Adrenal gland (tissue), 9 donors: ENCODE measurements at regions not wholly inside any gene's neighbourhood (a gene's known extent, or its start where the extent isn't known, plus 50 kb on each side); places are given as distances from the start of the nearest gene placed in this dataset.

Experiments used
- DNase-seq, 7 donors: peaks; one replicate each; pipeline ENCODE4 v3.0.0-alpha.2; 2019 to 2020
- H3K27ac ChIP-seq, 5 donors: fragments of 200-600 bp; sonication (generic) in 4 of 5; 1 replicate in 3 of 5; 2 replicates in 2 of 5; pipeline versions ENCODE4 v1.5.1 to v1.8.0; 2016 to 2020; ENCODE audit warnings: mild to moderate bottlenecking in 1 of 5
- H3K27me3 ChIP-seq: fragments of 200-600 bp; 2 replicates; pipeline ENCODE4 v1.8.0; 2021
- H3K36me3 ChIP-seq, 2 donors: fragments of 200-600 bp; replicated peaks in 1 of 2; 1 replicate in 1 of 2; 2 replicates in 1 of 2; pipeline versions ENCODE4 v1.5.1 to v1.8.0; 2018 to 2022
- H3K4me1 ChIP-seq, 2 donors: fragments of 200-600 bp; replicated peaks in 1 of 2; 1 replicate in 1 of 2; 2 replicates in 1 of 2; pipeline versions ENCODE4 v1.5.1 to v1.8.0; 2018 to 2021
- H3K4me3 ChIP-seq, 4 donors: fragments of 200-600 bp; sonication (generic) in 3 of 4; one replicate each; pipeline ENCODE4 v1.5.1; 2016 to 2018
- H3K9me3 ChIP-seq, 3 donors: fragments of 200-600 bp; sonication (generic) in 1 of 3; replicated peaks in 1 of 3; 1 replicate in 2 of 3; 2 replicates in 1 of 3; pipeline versions ENCODE4 v1.5.1 to v1.8.0; 2016 to 2021
- POLR2A ChIP-seq, 2 donors: fragments of 450-650 bp; IDR thresholded peaks; one replicate each; pipeline ENCODE4 v1.6.1; 2017; ENCODE audit warnings: antibody characterized with exemption in 2 of 2, mild to moderate bottlenecking in 2 of 2, moderate library complexity in 1 of 2
- WGBS, 4 donors: extraction: QIAGEN DNeasy Blood & Tissue Kit in 2 of 4; methylation state at CpG; one replicate each; pipeline versions ENCODE4 v1.1.5 to v1.1.7; 2013 to 2017; 5-methylcytosine and 5-hydroxymethylcytosine counted together
- intact Hi-C, 2 donors: fragments of 100-400 bp; cut with DNase I; formaldehyde crosslinking; loops; one replicate each; pipeline versions ENCODE4 v1.14.1 to v1.15.0; 2022 to 2023
- TF ChIP-seq, protein P1 (sequence below), 6 experiments: fragments of 450-650 bp in 4 of 6; fragments of 200-600 bp in 2 of 6; sonication (generic) in 1 of 6; IDR thresholded peaks; 1 replicate in 5 of 6; 2 replicates in 1 of 6; pipeline versions ENCODE4 v1.5.1 to v1.8.0; 2016 to 2021; ENCODE audit warnings: antibody characterized with exemption in 6 of 6, mild to moderate bottlenecking in 2 of 6, moderate library complexity in 1 of 6
- donor health status: healthy with polysubstance abuse.
- donor health status: Bipolar disorder and iron deficiency.
- donor health status: DM: yes; HTN: yes; CAD: no.
- donor health status: DM: no; HTN: no; CAD: no.
- donor health status: DM: no; HTN: no; CAD: no.

DNA sequence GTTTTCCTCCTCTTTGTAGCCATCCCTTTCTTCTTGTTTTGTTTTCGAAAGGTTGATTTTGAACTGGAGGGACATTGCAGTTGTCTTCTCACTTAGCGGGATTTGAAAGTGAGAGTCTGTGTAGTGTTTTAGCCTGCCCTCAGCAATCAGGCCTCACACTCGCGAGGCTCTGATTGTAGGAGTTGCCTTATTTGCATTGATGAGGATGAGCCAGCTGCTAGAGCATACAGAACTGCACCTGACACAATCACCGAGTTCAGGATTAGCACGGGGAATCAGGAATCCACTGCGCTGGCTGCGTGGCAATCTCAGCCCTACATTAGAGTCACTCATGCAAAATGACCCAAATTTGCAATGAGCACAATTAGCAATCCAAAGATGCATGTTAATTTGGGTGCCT lies 122.5 kb upstream of the TMEM161B start:
- Histone ChIP-seq H3K9me3 (no peaks in the 10 kb centered on the region), H3K27ac (no peak overlapping the region), H3K27me3 (no peaks in the 10 kb centered on the region), H3K4me3 (no peak overlapping the region), H3K4me1 (no peaks in the 10 kb centered on the region), H3K36me3 (no peaks in the 10 kb centered on the region)
- WGBS, 4 donors = 73 to 91% (median 79%) methylated on average over 8 of the region's 8 CpGs
- no peak for TF ChIP-seq POLR2A (IDR thresholded peaks at IDR 0.05)
- TF ChIP-seq, protein P1, sequence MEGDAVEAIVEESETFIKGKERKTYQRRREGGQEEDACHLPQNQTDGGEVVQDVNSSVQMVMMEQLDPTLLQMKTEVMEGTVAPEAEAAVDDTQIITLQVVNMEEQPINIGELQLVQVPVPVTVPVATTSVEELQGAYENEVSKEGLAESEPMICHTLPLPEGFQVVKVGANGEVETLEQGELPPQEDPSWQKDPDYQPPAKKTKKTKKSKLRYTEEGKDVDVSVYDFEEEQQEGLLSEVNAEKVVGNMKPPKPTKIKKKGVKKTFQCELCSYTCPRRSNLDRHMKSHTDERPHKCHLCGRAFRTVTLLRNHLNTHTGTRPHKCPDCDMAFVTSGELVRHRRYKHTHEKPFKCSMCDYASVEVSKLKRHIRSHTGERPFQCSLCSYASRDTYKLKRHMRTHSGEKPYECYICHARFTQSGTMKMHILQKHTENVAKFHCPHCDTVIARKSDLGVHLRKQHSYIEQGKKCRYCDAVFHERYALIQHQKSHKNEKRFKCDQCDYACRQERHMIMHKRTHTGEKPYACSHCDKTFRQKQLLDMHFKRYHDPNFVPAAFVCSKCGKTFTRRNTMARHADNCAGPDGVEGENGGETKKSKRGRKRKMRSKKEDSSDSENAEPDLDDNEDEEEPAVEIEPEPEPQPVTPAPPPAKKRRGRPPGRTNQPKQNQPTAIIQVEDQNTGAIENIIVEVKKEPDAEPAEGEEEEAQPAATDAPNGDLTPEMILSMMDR (IDR thresholded peaks at IDR 0.05) = no peak
- DNase-seq = no peak
- intact Hi-C loops = no loop called here

DNA sequence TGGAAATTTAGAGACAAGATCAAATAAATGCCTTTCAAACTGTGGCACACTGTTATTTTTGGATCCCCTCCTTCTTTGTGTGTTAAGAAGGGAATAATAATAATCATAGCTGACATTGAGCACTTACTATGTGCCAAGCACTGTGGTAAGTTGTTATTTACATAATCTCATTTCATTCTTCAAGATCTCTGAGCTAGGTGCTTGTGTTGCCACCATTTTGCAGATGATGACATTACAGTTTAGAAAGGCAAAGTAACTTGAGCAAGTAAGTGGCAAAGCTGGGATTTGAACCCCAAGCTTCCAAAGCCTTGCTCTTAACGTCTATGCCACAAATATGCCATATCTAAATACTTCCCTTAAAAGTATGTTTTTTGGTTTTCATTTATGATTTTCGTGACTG lies 121.8 kb upstream of the TMEM161B start:
- H3K4me3 ChIP-seq = no peak overlapping the region
- no peaks in the 10 kb centered on the region for H3K36me3 ChIP-seq
- WGBS, 4 donors = 73 to 81% (median 75%) methylated on average over 2 of the region's 2 CpGs
- TF ChIP-seq, protein P1 (IDR thresholded peaks at IDR 0.05) = no peak
- TF ChIP-seq POLR2A (IDR thresholded peaks at IDR 0.05) = no peak
- DNase-seq = no peak
- intact Hi-C loops = no loop called here
- H3K9me3 ChIP-seq = no peaks in the 10 kb centered on the region
- no peak overlapping the region for H3K27ac ChIP-seq
- H3K4me1 ChIP-seq = no peaks in the 10 kb centered on the region
- H3K27me3 ChIP-seq = no peaks in the 10 kb centered on the region

DNA sequence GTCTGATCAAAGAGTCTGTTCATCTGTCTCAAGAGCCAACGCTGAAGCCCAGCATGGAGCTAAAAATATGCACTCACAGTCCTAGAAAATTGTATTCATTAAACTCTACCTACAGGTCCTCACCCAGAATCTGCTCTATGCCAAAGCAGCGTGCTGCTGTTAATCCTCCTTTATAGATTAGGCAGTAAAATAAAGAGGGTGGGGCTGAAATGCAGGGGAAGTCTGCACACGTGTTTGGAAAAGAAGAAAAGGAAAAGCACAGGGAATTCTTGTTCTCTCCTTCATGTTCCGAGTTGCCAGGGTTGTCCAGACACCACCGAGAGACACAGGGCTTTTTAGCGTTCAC lies 121.4 kb upstream of the TMEM161B start:
- TF ChIP-seq, protein P1 (IDR thresholded peaks at IDR 0.05) = no peak
- TF ChIP-seq POLR2A (IDR thresholded peaks at IDR 0.05) = no peak
- no peaks in the 10 kb centered on the region for H3K4me1 ChIP-seq
- intact Hi-C loops = no loop called here
- 75 to 80% (median 78%) methylated on average over 6 of the region's 6 CpGs for WGBS, 4 donors
- no peak overlapping the region for H3K27ac ChIP-seq
- no peaks in the 10 kb centered on the region for H3K36me3 ChIP-seq
- no peaks in the 10 kb centered on the region for H3K27me3 ChIP-seq
- H3K4me3 ChIP-seq = no peak overlapping the region
- no peaks in the 10 kb centered on the region for H3K9me3 ChIP-seq
- no peak for DNase-seq

- Histone ChIP-seq H3K27ac (no peak overlapping the region), H3K4me3 (no peak overlapping the region), H3K9me3 (no peaks in the 10 kb centered on the region), H3K27me3 (no peaks in the 10 kb centered on the region), H3K4me1 (no peaks in the 10 kb centered on the region), H3K36me3 (no peaks in the 10 kb centered on the region)
- DNase-seq = no peak
- intact Hi-C loops = no loop called here
- 68 to 74% (median 71%) methylated on average over 4 of the region's 4 CpGs for WGBS, 4 donors
- TF ChIP-seq POLR2A (IDR thresholded peaks at IDR 0.05) = no peak
- TF ChIP-seq, protein P1 (IDR thresholded peaks at IDR 0.05) = no peak
Measured at GRCh38 chr5:88389338-88390095, 120.9 kb upstream of the TMEM161B start.
